Ishikawa (cell line): ENCODE measurements at regions not wholly inside any gene's neighbourhood (a gene's known extent, or its start where the extent isn't known, plus 50 kb on each side); places are given as distances from the start of the nearest gene placed in this dataset.

Experiments
- CREB1 ChIP-seq: IDR thresholded peaks from 2 replicates; pipeline ENCODE4 v1.6.1; 2012; ENCODE audit warnings: low read depth
- EP300 ChIP-seq: IDR thresholded peaks from 2 replicates; pipeline ENCODE4 v1.6.1; 2012; ENCODE audit warnings: borderline replicate concordance
- RAD21 ChIP-seq: IDR thresholded peaks from 2 replicates; pipeline ENCODE4 v1.6.1; 2012; ENCODE audit warnings: low read depth
- TAF1 ChIP-seq: IDR thresholded peaks from 2 replicates; pipeline ENCODE4 v1.6.1; 2012; ENCODE audit warnings: low read depth, mild to moderate bottlenecking
- TCF12 ChIP-seq: IDR thresholded peaks from 2 replicates; pipeline ENCODE4 v1.6.1; 2012; ENCODE audit warnings: low read depth
- TEAD4 ChIP-seq: IDR thresholded peaks from 2 replicates; pipeline ENCODE4 v1.6.1; 2012
- YY1 ChIP-seq: IDR thresholded peaks from 2 replicates; pipeline ENCODE4 v1.6.1; 2012; ENCODE audit warnings: low read depth
- TF ChIP-seq, protein P1 (sequence below): IDR thresholded peaks from 2 replicates; pipeline ENCODE4 v1.6.1; 2012
- TF ChIP-seq, protein P2 (sequence below): IDR thresholded peaks from 2 replicates; pipeline ENCODE4 v1.6.1; 2012; ENCODE audit warnings: low read depth, mild to moderate bottlenecking

DNA sequence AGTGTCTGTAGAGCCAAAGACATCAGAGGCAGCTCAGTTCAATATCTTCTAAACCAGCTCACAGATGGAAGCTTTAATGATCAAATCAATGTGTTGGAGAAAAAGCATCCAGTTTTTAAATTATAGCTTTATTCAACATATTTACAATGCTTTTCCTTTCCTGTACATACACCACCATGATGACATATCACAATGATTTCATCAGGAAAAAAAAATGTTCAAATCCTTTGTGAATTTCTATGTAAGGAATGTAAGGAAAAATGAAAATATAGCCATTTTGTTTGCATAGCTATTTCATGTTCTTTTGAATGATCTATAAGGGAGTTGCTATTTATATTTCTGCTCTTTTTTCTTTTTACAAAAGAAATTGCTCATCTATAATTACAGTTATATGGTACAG, 134.7 kb upstream of the CDH20 start:
- TF ChIP-seq, protein P1, sequence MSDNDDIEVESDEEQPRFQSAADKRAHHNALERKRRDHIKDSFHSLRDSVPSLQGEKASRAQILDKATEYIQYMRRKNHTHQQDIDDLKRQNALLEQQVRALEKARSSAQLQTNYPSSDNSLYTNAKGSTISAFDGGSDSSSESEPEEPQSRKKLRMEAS, result no peak
- TF ChIP-seq EP300 (no peak), YY1 (no peak), TEAD4 (no peak), TCF12 (no peak), RAD21 (no peak), CREB1 (no peak), TAF1 (no peak)
- TF ChIP-seq, protein P2, sequence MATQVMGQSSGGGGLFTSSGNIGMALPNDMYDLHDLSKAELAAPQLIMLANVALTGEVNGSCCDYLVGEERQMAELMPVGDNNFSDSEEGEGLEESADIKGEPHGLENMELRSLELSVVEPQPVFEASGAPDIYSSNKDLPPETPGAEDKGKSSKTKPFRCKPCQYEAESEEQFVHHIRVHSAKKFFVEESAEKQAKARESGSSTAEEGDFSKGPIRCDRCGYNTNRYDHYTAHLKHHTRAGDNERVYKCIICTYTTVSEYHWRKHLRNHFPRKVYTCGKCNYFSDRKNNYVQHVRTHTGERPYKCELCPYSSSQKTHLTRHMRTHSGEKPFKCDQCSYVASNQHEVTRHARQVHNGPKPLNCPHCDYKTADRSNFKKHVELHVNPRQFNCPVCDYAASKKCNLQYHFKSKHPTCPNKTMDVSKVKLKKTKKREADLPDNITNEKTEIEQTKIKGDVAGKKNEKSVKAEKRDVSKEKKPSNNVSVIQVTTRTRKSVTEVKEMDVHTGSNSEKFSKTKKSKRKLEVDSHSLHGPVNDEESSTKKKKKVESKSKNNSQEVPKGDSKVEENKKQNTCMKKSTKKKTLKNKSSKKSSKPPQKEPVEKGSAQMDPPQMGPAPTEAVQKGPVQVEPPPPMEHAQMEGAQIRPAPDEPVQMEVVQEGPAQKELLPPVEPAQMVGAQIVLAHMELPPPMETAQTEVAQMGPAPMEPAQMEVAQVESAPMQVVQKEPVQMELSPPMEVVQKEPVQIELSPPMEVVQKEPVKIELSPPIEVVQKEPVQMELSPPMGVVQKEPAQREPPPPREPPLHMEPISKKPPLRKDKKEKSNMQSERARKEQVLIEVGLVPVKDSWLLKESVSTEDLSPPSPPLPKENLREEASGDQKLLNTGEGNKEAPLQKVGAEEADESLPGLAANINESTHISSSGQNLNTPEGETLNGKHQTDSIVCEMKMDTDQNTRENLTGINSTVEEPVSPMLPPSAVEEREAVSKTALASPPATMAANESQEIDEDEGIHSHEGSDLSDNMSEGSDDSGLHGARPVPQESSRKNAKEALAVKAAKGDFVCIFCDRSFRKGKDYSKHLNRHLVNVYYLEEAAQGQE, result no peak
